ENCODE measurements at regions not wholly inside any gene's neighbourhood (a gene's known extent, or its start where the extent isn't known, plus 50 kb on each side); places are given as distances from the start of the nearest gene placed in this dataset.

GRCh38 chr1:199054694-199055093 is 415.9 kb downstream of the PTPRC start:
- 94 to 100% methylated on average over 1 of the region's 1 CpG for WGBS, 2 donors
- Histone ChIP-seq H3K9me3 (ENCODE audit: control insufficient read depth in 4 of 4, insufficient read depth in 3 of 4, low read length in 3 of 4) (peaks cover 0 to 7% (median 1%) of the 10 kb centered on the region in 4 donors), H3K4me3 (no peak overlapping the region), H3K9ac (ENCODE audit: insufficient read depth in 1 of 2, low read length in 2 of 2) (no peak overlapping the region), H3K4me1 (ENCODE audit: control insufficient read depth in 5 of 5, insufficient read depth in 5 of 5, low read length in 5 of 5) (no peaks in the 10 kb centered on the region), H3K36me3 (ENCODE audit: control insufficient read depth in 4 of 4, insufficient read depth in 4 of 4, low read length in 4 of 4) (no peaks in the 10 kb centered on the region), H3K27ac (ENCODE audit: low read depth in 1 of 2, low read length in 1 of 2) (no peak overlapping the region), H3K27me3 (ENCODE audit: control insufficient read depth in 3 of 3, insufficient read depth in 3 of 3, low read length in 2 of 3) (no peaks in the 10 kb centered on the region)
- TF ChIP-seq, protein P1, sequence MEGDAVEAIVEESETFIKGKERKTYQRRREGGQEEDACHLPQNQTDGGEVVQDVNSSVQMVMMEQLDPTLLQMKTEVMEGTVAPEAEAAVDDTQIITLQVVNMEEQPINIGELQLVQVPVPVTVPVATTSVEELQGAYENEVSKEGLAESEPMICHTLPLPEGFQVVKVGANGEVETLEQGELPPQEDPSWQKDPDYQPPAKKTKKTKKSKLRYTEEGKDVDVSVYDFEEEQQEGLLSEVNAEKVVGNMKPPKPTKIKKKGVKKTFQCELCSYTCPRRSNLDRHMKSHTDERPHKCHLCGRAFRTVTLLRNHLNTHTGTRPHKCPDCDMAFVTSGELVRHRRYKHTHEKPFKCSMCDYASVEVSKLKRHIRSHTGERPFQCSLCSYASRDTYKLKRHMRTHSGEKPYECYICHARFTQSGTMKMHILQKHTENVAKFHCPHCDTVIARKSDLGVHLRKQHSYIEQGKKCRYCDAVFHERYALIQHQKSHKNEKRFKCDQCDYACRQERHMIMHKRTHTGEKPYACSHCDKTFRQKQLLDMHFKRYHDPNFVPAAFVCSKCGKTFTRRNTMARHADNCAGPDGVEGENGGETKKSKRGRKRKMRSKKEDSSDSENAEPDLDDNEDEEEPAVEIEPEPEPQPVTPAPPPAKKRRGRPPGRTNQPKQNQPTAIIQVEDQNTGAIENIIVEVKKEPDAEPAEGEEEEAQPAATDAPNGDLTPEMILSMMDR (IDR thresholded peaks at IDR 0.05; ENCODE audit: control extremely low read depth, extremely low read depth) = no peak
- DNase-seq (no peak), ATAC-seq (ENCODE audit: insufficient read depth, low FRiP score) (no peak)

GRCh38 chr1:199057322-199057721 is 418.5 kb downstream of the PTPRC start:
- ATAC-seq (ENCODE audit: insufficient read depth, low FRiP score) = no peak
- WGBS, 2 donors = 88 to 92% methylated on average over 1 of the region's 1 CpG
- TF ChIP-seq, protein P1 (IDR thresholded peaks at IDR 0.05; ENCODE audit: control extremely low read depth, extremely low read depth) = no peak

GRCh38 chr1:199058281-199058680 is 419.4 kb downstream of the PTPRC start:
- H3K27ac ChIP-seq (ENCODE audit: low read depth in 1 of 2, low read length in 1 of 2) = no peak overlapping the region
- ATAC-seq (ENCODE audit: insufficient read depth, low FRiP score) (no peak), DNase-seq (no peak)
- H3K27me3 ChIP-seq (ENCODE audit: control insufficient read depth in 3 of 3, insufficient read depth in 3 of 3, low read length in 2 of 3) = no peaks in the 10 kb centered on the region
- no peak overlapping the region for H3K4me3 ChIP-seq
- no peaks in the 10 kb centered on the region for H3K4me1 ChIP-seq (ENCODE audit: control insufficient read depth in 5 of 5, insufficient read depth in 5 of 5, low read length in 5 of 5)
- 87 to 89% methylated on average over 4 of the region's 4 CpGs for WGBS, 2 donors
- H3K9ac ChIP-seq (ENCODE audit: insufficient read depth in 1 of 2, low read length in 2 of 2) = no peak overlapping the region
- H3K9me3 ChIP-seq (ENCODE audit: control insufficient read depth in 4 of 4, insufficient read depth in 3 of 4, low read length in 3 of 4) = no peaks in the 10 kb centered on the region
- no peaks in the 10 kb centered on the region for H3K36me3 ChIP-seq (ENCODE audit: control insufficient read depth in 4 of 4, insufficient read depth in 4 of 4, low read length in 4 of 4)
- TF ChIP-seq, protein P1 (IDR thresholded peaks at IDR 0.05; ENCODE audit: control extremely low read depth, extremely low read depth) = no peak

More at GRCh38 chr1:199057322-199057721, 418.5 kb downstream of the PTPRC start:
- no peak for DNase-seq
- Histone ChIP-seq H3K9me3 (ENCODE audit: control insufficient read depth in 4 of 4, insufficient read depth in 3 of 4, low read length in 3 of 4) (no peaks in the 10 kb centered on the region), H3K27ac (ENCODE audit: low read depth in 1 of 2, low read length in 1 of 2) (no peak overlapping the region), H3K27me3 (ENCODE audit: control insufficient read depth in 3 of 3, insufficient read depth in 3 of 3, low read length in 2 of 3) (no peaks in the 10 kb centered on the region), H3K4me3 (no peak overlapping the region), H3K36me3 (ENCODE audit: control insufficient read depth in 4 of 4, insufficient read depth in 4 of 4, low read length in 4 of 4) (no peaks in the 10 kb centered on the region), H3K4me1 (ENCODE audit: control insufficient read depth in 5 of 5, insufficient read depth in 5 of 5, low read length in 5 of 5) (no peaks in the 10 kb centered on the region), H3K9ac (ENCODE audit: insufficient read depth in 1 of 2, low read length in 2 of 2) (no peak overlapping the region)

- Histone ChIP-seq H3K4me1 (ENCODE audit: control insufficient read depth in 5 of 5, insufficient read depth in 5 of 5, low read length in 5 of 5) (no peaks in the 10 kb centered on the region), H3K27me3 (ENCODE audit: control insufficient read depth in 3 of 3, insufficient read depth in 3 of 3, low read length in 2 of 3) (no peaks in the 10 kb centered on the region), H3K27ac (ENCODE audit: low read depth in 1 of 2, low read length in 1 of 2) (no peak overlapping the region), H3K4me3 (no peak overlapping the region), H3K9me3 (ENCODE audit: control insufficient read depth in 4 of 4, insufficient read depth in 3 of 4, low read length in 3 of 4) (no peaks in the 10 kb centered on the region), H3K9ac (ENCODE audit: insufficient read depth in 1 of 2, low read length in 2 of 2) (no peak overlapping the region), H3K36me3 (ENCODE audit: control insufficient read depth in 4 of 4, insufficient read depth in 4 of 4, low read length in 4 of 4) (no peaks in the 10 kb centered on the region)
- 96 to 100% methylated on average over 1 of the region's 1 CpG for WGBS, 2 donors
- no peak for DNase-seq
- TF ChIP-seq, protein P1 (IDR thresholded peaks at IDR 0.05; ENCODE audit: control extremely low read depth, extremely low read depth) = no peak
- no peak for ATAC-seq (ENCODE audit: insufficient read depth, low FRiP score)
These were observed 426.1 kb downstream of the PTPRC start for GRCh38 chr1:199064971-199065370.

Measured in lung (tissue), 11 donors.